K562 (cell line): ENCODE measurements at regions not wholly inside any gene's neighbourhood (a gene's known extent, or its start where the extent isn't known, plus 50 kb on each side); places are given as distances from the start of the nearest gene placed in this dataset.

Source experiments
- MECOM ChIP-seq: fragments of 250-450 bp; sonication (Bioruptor Pico); IDR thresholded peaks from 2 replicates; pipeline ENCODE4 v1.8.0; 2022; ENCODE audit warnings: inconsistent platforms
- NR1H2 ChIP-seq: sonication (generic); formaldehyde crosslinking; IDR thresholded peaks from 2 replicates; pipeline ENCODE4 v1.4.0; 2020; ENCODE audit warnings: mild to moderate bottlenecking, missing genetic modification reagents
- POLR2AphosphoS5 ChIP-seq: IDR thresholded peaks from 2 replicates; pipeline ENCODE4 v1.6.1; 2011; ENCODE audit warnings: mild to moderate bottlenecking, low read depth, low read length, moderate library complexity; ENCODE audit not compliant: control insufficient read depth, insufficient read depth
- PPARD ChIP-seq: fragments of 250-450 bp; sonication (Bioruptor Pico); IDR thresholded peaks from 2 replicates; pipeline ENCODE4 v1.8.0; 2022; ENCODE audit warnings: inconsistent platforms, mild to moderate bottlenecking, moderate library complexity
- RBBP5 ChIP-seq: fragments of 200-600 bp; sonication (generic); IDR thresholded peaks from 2 replicates; pipeline ENCODE4 v1.6.1; 2012; ENCODE audit warnings: borderline replicate concordance, mild to moderate bottlenecking, low read length, control low read depth, inconsistent platforms; ENCODE audit not compliant: insufficient read depth, poor library complexity, severe bottlenecking
- SIX5 ChIP-seq, 2 experiments: IDR thresholded peaks; 2 replicates each; pipeline ENCODE4 v1.6.1; 2011; ENCODE audit warnings: low read length in 2 of 2, borderline replicate concordance in 1 of 2, low read depth in 1 of 2, mild to moderate bottlenecking in 1 of 2, moderate library complexity in 1 of 2; ENCODE audit not compliant: insufficient read depth in 1 of 2
- TF ChIP-seq, protein P1 (sequence below), 2 experiments: fragments of 450-650 bp in 1 of 2; IDR thresholded peaks; 2 replicates each; pipeline ENCODE4 v1.6.1; 2011 to 2017; ENCODE audit warnings: low read depth in 2 of 2, antibody characterized with exemption in 1 of 2, borderline replicate concordance in 1 of 2, low read length in 1 of 2, mild to moderate bottlenecking in 1 of 2, mixed read lengths in 1 of 2; ENCODE audit not compliant: control insufficient read depth in 1 of 2
- TF ChIP-seq, protein P2 (sequence below): fragments of 250-450 bp; sonication (Bioruptor Pico); IDR thresholded peaks from 2 replicates; pipeline ENCODE4 v1.9.0; 2021; ENCODE audit warnings: mild to moderate bottlenecking
- TF ChIP-seq, protein P3 (sequence below): fragments of 250-450 bp; sonication (Bioruptor Pico); IDR thresholded peaks from 2 replicates; pipeline ENCODE4 v1.4.0; 2020; ENCODE audit warnings: borderline replicate concordance
- TF ChIP-seq, protein P4 (sequence below), 2 experiments: fragments of 450-650 bp in 1 of 2; sonication (generic) in 1 of 2; formaldehyde crosslinking in 1 of 2; IDR thresholded peaks in 1 of 2; conservative IDR thresholded peaks in 1 of 2; 2 replicates each; pipeline versions ENCODE4 v1.6.1 to v1.8.1; 2016 to 2023; ENCODE audit warnings: mild to moderate bottlenecking in 2 of 2, moderate library complexity in 2 of 2, inconsistent platforms in 1 of 2, missing genetic modification reagents in 1 of 2
- TF ChIP-seq, protein P5 (sequence below): sonication (generic); formaldehyde crosslinking; IDR thresholded peaks from 2 replicates; pipeline ENCODE4 v1.9.0; 2022; ENCODE audit warnings: mild to moderate bottlenecking, missing genetic modification reagents
- TF ChIP-seq, protein P6 (sequence below): fragments of 450-650 bp; formaldehyde crosslinking; IDR thresholded peaks from 2 replicates; pipeline ENCODE4 v1.4.0; 2020; ENCODE audit warnings: mild to moderate bottlenecking, moderate library complexity
- TF ChIP-seq, protein P7 (sequence below): sonication (generic); formaldehyde crosslinking; IDR thresholded peaks from 2 replicates; pipeline ENCODE4 v1.8.0; 2022; ENCODE audit warnings: mild to moderate bottlenecking, missing genetic modification reagents

DNA sequence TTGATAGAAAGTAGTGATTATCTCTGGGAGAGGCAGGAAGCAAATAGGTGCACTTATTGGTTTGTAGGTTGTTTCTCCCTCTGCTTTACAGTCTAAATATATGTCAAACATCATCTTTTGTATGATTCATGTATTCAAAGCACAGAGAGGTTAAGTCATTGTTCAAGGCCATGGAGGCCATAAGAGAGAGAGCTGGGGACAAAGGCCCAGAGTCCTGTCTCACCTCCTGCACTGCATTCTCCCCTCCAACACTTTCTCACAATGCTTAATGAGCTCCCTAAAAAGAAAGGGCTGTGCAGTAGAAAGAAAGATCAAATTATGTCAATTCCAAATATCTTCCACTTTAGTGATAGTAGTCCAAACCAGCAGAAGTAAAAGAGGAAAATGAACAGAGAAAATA is 180.4 kb upstream of the DIO3 start (continued):
- TF ChIP-seq, protein P1, sequence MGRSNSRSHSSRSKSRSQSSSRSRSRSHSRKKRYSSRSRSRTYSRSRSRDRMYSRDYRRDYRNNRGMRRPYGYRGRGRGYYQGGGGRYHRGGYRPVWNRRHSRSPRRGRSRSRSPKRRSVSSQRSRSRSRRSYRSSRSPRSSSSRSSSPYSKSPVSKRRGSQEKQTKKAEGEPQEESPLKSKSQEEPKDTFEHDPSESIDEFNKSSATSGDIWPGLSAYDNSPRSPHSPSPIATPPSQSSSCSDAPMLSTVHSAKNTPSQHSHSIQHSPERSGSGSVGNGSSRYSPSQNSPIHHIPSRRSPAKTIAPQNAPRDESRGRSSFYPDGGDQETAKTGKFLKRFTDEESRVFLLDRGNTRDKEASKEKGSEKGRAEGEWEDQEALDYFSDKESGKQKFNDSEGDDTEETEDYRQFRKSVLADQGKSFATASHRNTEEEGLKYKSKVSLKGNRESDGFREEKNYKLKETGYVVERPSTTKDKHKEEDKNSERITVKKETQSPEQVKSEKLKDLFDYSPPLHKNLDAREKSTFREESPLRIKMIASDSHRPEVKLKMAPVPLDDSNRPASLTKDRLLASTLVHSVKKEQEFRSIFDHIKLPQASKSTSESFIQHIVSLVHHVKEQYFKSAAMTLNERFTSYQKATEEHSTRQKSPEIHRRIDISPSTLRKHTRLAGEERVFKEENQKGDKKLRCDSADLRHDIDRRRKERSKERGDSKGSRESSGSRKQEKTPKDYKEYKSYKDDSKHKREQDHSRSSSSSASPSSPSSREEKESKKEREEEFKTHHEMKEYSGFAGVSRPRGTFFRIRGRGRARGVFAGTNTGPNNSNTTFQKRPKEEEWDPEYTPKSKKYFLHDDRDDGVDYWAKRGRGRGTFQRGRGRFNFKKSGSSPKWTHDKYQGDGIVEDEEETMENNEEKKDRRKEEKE (IDR thresholded peaks at IDR 0.05; ENCODE audit: borderline replicate concordance in 1 of 2, control insufficient read depth in 1 of 2, low read depth in 2 of 2, low read length in 1 of 2), result no peak
- TF ChIP-seq SIX5 (IDR thresholded peaks at IDR 0.05; ENCODE audit: borderline replicate concordance in 1 of 2, insufficient read depth in 1 of 2, low read depth in 1 of 2, low read length in 2 of 2), result no peak
- TF ChIP-seq, protein P2, sequence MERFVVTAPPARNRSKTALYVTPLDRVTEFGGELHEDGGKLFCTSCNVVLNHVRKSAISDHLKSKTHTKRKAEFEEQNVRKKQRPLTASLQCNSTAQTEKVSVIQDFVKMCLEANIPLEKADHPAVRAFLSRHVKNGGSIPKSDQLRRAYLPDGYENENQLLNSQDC, result no peak
- TF ChIP-seq POLR2AphosphoS5, result no peak
- TF ChIP-seq, protein P3, sequence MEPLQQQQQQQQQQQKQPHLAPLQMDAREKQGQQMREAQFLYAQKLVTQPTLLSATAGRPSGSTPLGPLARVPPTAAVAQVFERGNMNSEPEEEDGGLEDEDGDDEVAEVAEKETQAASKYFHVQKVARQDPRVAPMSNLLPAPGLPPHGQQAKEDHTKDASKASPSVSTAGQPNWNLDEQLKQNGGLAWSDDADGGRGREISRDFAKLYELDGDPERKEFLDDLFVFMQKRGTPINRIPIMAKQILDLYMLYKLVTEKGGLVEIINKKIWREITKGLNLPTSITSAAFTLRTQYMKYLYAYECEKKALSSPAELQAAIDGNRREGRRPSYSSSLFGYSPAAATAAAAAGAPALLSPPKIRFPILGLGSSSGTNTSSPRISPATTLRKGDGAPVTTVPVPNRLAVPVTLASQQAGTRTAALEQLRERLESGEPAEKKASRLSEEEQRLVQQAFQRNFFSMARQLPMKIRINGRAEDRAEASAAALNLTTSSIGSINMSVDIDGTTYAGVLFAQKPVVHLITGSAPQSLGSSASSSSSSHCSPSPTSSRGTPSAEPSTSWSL (CRISPR knock-in tag), result no peak
- TF ChIP-seq, protein P4, sequence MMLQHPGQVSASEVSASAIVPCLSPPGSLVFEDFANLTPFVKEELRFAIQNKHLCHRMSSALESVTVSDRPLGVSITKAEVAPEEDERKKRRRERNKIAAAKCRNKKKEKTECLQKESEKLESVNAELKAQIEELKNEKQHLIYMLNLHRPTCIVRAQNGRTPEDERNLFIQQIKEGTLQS (IDR thresholded peaks at IDR 0.05), result no peak
- TF ChIP-seq, protein P4 (CRISPR knock-in tag; conservative IDR thresholded peaks at IDR 0.05), result no peak
- TF ChIP-seq, protein P5, sequence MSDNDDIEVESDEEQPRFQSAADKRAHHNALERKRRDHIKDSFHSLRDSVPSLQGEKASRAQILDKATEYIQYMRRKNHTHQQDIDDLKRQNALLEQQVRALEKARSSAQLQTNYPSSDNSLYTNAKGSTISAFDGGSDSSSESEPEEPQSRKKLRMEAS (CRISPR knock-in tag), result no peak
- TF ChIP-seq, protein P6, sequence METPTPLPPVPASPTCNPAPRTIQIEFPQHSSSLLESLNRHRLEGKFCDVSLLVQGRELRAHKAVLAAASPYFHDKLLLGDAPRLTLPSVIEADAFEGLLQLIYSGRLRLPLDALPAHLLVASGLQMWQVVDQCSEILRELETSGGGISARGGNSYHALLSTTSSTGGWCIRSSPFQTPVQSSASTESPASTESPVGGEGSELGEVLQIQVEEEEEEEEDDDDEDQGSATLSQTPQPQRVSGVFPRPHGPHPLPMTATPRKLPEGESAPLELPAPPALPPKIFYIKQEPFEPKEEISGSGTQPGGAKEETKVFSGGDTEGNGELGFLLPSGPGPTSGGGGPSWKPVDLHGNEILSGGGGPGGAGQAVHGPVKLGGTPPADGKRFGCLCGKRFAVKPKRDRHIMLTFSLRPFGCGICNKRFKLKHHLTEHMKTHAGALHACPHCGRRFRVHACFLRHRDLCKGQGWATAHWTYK (CRISPR knock-in tag), result no peak
- TF ChIP-seq MECOM (CRISPR knock-in tag), result no peak
- TF ChIP-seq, protein P7, sequence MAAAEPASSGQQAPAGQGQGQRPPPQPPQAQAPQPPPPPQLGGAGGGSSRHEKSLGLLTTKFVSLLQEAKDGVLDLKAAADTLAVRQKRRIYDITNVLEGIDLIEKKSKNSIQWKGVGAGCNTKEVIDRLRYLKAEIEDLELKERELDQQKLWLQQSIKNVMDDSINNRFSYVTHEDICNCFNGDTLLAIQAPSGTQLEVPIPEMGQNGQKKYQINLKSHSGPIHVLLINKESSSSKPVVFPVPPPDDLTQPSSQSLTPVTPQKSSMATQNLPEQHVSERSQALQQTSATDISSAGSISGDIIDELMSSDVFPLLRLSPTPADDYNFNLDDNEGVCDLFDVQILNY, result no peak
- no peak for TF ChIP-seq NR1H2
- TF ChIP-seq PPARD (CRISPR knock-in tag), result no peak
- TF ChIP-seq RBBP5, result no peak
